GM06990 (cell line): ENCODE measurements at regions not wholly inside any gene's neighbourhood (a gene's known extent, or its start where the extent isn't known, plus 50 kb on each side); places are given as distances from the start of the nearest gene placed in this dataset.

Experiments used
- DNase-seq: peaks from one replicate; pipeline ENCODE4 v3.0.0-alpha.2; 2011; ENCODE audit not compliant: insufficient read length; ENCODE audit errors: extremely low read depth
- H3K27me3 ChIP-seq: replicated peaks from 2 replicates; pipeline ENCODE4 v1.6.0; 2011; ENCODE audit warnings: low read length; ENCODE audit not compliant: control insufficient read depth, insufficient read depth
- H3K36me3 ChIP-seq: 2 replicates; pipeline ENCODE4 v1.5.1; 2011; ENCODE audit warnings: low read length; ENCODE audit not compliant: control insufficient read depth, insufficient read depth
- H3K4me3 ChIP-seq: replicated peaks from 2 replicates; pipeline ENCODE4 v1.5.1; 2011; ENCODE audit warnings: low read depth, mild to moderate bottlenecking, control low read depth, low read length
- CTCF ChIP-seq: IDR thresholded peaks from 2 replicates; pipeline ENCODE4 v1.5.1; 2011; ENCODE audit warnings: low read length, control low read depth, mild to moderate bottlenecking, inconsistent platforms; ENCODE audit not compliant: insufficient read depth, poor library complexity, severe bottlenecking

DNA sequence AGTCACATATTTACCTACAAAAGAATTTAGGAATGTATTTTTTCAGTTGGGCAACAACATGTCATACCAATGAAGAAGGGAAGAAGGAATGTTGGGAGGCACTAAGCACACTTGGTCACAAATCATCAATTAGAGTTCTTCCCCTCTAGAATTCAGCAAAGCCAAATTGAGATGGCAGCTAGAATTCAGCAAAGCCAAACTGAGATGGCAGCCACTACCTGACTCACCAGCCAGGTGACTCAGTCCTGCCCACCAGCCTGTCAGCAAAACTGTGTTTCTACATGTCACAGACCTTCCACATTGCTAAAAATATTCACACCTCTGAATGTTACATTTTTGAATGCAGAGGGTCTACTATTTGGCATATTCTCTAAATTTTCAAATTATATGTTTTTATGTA is 63.2 kb upstream of the NOCT start:
- TF ChIP-seq CTCF = no peak
- Histone ChIP-seq H3K27me3 (no peaks in the 10 kb centered on the region), H3K36me3 (no peaks in the 10 kb centered on the region), H3K4me3 (no peak overlapping the region)
- no peak for DNase-seq

GRCh38 chr4:138951764-138952163 is 63.8 kb upstream of the NOCT start:
- Histone ChIP-seq H3K27me3 (no peaks in the 10 kb centered on the region), H3K36me3 (no peaks in the 10 kb centered on the region), H3K4me3 (no peak overlapping the region)
- DNase-seq = no peak
- no peak for TF ChIP-seq CTCF

DNA sequence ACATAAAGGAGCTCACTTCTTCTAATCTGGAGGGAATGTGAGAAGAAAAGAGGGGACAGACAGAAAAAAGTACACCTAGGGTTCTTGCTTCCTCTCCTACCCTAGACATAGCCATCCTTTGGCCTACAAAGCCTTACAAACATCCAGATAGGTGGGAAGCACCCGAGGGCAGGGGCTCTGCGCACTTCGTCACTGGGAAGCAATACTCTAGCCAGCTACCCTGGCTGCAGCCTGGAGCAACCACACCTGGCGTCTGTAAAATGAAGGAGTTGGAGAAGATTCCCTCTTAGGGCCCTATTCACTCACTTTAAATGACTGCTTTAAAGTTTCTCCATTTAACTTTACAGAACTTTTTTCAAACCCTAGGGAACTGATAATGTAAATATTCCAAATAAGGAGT is 65.7 kb upstream of the NOCT start:
- no peaks in the 10 kb centered on the region for H3K27me3 ChIP-seq
- no peaks in the 10 kb centered on the region for H3K36me3 ChIP-seq
- TF ChIP-seq CTCF = no peak
- H3K4me3 ChIP-seq = no peak overlapping the region
- no peak for DNase-seq

DNA sequence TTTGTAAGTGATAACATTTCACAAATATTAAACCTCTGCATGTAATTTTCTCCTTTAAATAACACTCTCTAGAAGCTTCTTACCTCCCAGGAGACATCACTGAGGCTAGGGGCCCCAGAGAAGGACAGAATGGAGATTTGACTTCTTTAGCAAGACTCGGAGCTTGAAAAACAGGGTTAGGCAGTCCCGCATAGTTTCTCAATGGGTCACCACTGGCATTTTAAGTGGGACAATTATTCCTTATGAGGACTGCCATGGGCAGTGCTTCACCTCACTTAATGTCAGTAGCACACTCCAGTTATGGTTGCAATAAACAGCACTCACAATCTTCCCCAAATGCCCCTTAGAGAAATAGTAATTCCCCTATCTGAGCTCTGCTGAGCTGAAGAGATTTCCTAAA is 66.7 kb upstream of the NOCT start:
- Histone ChIP-seq H3K4me3 (no peak overlapping the region), H3K36me3 (no peaks in the 10 kb centered on the region), H3K27me3 (no peaks in the 10 kb centered on the region)
- TF ChIP-seq CTCF = no peak
- DNase-seq = no peak

DNA sequence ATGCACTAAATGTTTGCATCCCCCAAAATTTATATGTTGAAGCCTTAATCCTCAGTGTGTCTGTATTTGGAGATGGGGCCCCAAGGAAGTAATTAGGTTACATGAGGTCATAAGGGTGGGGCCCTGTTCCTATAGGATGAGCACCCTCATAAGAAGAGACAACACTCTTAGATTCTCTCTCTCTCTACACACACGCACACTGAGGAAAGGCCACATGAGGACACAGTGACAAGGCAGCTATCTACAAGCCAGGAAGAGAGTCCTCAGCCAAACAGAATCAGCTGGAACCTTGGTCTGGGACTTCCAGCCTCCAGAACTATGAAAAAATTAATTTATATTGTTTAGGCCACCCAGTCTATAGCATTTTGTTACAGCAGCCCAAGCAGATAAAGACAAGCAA is 69.3 kb upstream of the NOCT start:
- no peak for DNase-seq
- H3K36me3 ChIP-seq = no peaks in the 10 kb centered on the region
- no peak for TF ChIP-seq CTCF
- H3K27me3 ChIP-seq = no peaks in the 10 kb centered on the region
- H3K4me3 ChIP-seq = no peak overlapping the region

DNA sequence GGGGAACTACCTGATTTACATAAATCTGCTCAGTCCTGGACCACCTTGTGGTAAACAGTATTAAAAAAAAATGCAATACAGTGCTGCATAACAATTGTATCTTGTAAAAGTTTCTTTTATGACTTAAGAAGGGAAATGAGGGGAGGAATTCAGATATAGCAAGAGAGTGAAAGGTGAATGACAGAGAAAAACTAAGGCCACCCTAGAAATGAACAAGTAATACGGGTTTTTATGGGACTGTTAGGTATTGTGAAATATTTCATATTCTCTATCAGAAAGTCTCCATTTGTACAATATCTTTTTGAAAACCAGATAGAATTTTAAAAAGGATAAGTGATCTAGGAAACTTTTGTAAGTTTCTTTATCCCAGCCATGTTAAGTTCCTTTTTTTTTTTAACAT is 69.7 kb upstream of the NOCT start:
- TF ChIP-seq CTCF = no peak
- Histone ChIP-seq H3K36me3 (no peaks in the 10 kb centered on the region), H3K27me3 (no peaks in the 10 kb centered on the region), H3K4me3 (no peak overlapping the region)
- no peak for DNase-seq
